T-cell (primary cell): ENCODE measurements at regions not wholly inside any gene's neighbourhood (a gene's known extent, or its start where the extent isn't known, plus 50 kb on each side); places are given as distances from the start of the nearest gene placed in this dataset.

Experiments used
- ATAC-seq, 4 experiments: fragments of 200-7000 bp in 3 of 4; fragments of 150-1000 bp in 1 of 4; cut with Tn5 transposase; replicated peaks in 1 of 4; 1 replicate in 3 of 4; 2 replicates in 1 of 4; pipeline ENCODE4 v1.10.0; 2021; ENCODE audit warnings: moderate library complexity in 3 of 4, mild to moderate bottlenecking in 2 of 4, moderate number of reproducible peaks in 1 of 4
- CTCF ChIA-PET, 2 donors: fragments of 300-600 bp; sonication (Branson Sonifier 250); formaldehyde crosslinking; loops; one replicate each; lab custom pipeline; 2022; ENCODE audit warnings: antibody characterized with exemption in 2 of 2; lab: Charles Lee
- POLR2A ChIA-PET, 2 donors: fragments of 300-600 bp; sonication (Branson Sonifier 250); formaldehyde crosslinking; loops; one replicate each; lab custom pipeline; 2022; ENCODE audit warnings: antibody characterized with exemption in 2 of 2; lab: Charles Lee
- DNase-seq, 35 experiments: peaks; one replicate each; pipeline versions ENCODE4 v3.0.0 to v3.0.0-alpha.2; 2013 to 2023
- H3K27ac ChIP-seq: one replicate; pipeline ENCODE4 v1.5.1; 2013; ENCODE audit warnings: low read length
- H3K27me3 ChIP-seq, 2 experiments: replicated peaks in 1 of 2; 1 replicate in 1 of 2; 2 replicates in 1 of 2; pipeline versions ENCODE4 v1.6.1 to v1.7.0; 2013; ENCODE audit warnings: low read length in 1 of 2, mixed read lengths in 1 of 2; ENCODE audit not compliant: control insufficient read depth in 2 of 2, insufficient read depth in 2 of 2; ENCODE audit errors: extremely low read depth in 1 of 2
- H3K36me3 ChIP-seq, 2 donors: 1 replicate in 1 of 2; 2 replicates in 1 of 2; pipeline versions ENCODE4 v1.6.1 to v1.7.0; 2013; ENCODE audit warnings: low read length in 1 of 2; ENCODE audit not compliant: control insufficient read depth in 2 of 2, insufficient read depth in 1 of 2; ENCODE audit errors: extremely low read depth in 1 of 2
- H3K4me1 ChIP-seq, 2 experiments: 1 replicate in 1 of 2; 2 replicates in 1 of 2; pipeline versions ENCODE4 v1.6.1 to v1.7.0; 2013; ENCODE audit warnings: low read length in 2 of 2, mixed read lengths in 1 of 2; ENCODE audit not compliant: insufficient read depth in 2 of 2, control insufficient read depth in 1 of 2; ENCODE audit errors: extremely low read depth in 1 of 2
- H3K4me3 ChIP-seq, 2 donors: 1 replicate in 1 of 2; 2 replicates in 1 of 2; pipeline versions ENCODE4 v1.5.1 to v1.7.0; 2013; ENCODE audit warnings: mild to moderate bottlenecking in 2 of 2, low read length in 1 of 2, moderate library complexity in 1 of 2; ENCODE audit not compliant: control insufficient read depth in 1 of 2; ENCODE audit errors: extremely low read depth in 1 of 2
- H3K9me3 ChIP-seq: 2 replicates; pipeline ENCODE4 v1.7.0; 2013
- H3K27ac Mint-ChIP-seq, 2 donors: one replicate each; pipeline ENCODE4 v1.8.0; 2020 to 2021; ENCODE audit warnings: mild to moderate bottlenecking in 2 of 2, mixed read lengths in 2 of 2
- H3K27me3 Mint-ChIP-seq, 2 donors: one replicate each; pipeline ENCODE4 v1.8.0; 2021 to 2022; ENCODE audit warnings: mixed read lengths in 2 of 2
- H3K36me3 Mint-ChIP-seq: one replicate; pipeline ENCODE4 v1.8.0; 2021; ENCODE audit warnings: mixed read lengths
- H3K4me1 Mint-ChIP-seq, 3 donors: one replicate each; pipeline ENCODE4 v1.8.0; 2020 to 2022; ENCODE audit warnings: mixed read lengths in 3 of 3, mild to moderate bottlenecking in 1 of 3
- H3K4me3 Mint-ChIP-seq, 3 donors: one replicate each; pipeline ENCODE4 v1.8.0; 2020 to 2022; ENCODE audit warnings: mild to moderate bottlenecking in 3 of 3, mixed read lengths in 3 of 3, moderate library complexity in 3 of 3
- H3K9me3 Mint-ChIP-seq, 3 donors: one replicate each; pipeline ENCODE4 v1.8.0; 2020 to 2022; ENCODE audit warnings: mixed read lengths in 3 of 3
- WGBS: methylation state at CpG from one replicate; pipeline ENCODE4 v1.1.5; 2013; ENCODE audit warnings: missing lambda C conversion rate; ENCODE audit not compliant: insufficient coverage; 5-methylcytosine and 5-hydroxymethylcytosine counted together

DNA sequence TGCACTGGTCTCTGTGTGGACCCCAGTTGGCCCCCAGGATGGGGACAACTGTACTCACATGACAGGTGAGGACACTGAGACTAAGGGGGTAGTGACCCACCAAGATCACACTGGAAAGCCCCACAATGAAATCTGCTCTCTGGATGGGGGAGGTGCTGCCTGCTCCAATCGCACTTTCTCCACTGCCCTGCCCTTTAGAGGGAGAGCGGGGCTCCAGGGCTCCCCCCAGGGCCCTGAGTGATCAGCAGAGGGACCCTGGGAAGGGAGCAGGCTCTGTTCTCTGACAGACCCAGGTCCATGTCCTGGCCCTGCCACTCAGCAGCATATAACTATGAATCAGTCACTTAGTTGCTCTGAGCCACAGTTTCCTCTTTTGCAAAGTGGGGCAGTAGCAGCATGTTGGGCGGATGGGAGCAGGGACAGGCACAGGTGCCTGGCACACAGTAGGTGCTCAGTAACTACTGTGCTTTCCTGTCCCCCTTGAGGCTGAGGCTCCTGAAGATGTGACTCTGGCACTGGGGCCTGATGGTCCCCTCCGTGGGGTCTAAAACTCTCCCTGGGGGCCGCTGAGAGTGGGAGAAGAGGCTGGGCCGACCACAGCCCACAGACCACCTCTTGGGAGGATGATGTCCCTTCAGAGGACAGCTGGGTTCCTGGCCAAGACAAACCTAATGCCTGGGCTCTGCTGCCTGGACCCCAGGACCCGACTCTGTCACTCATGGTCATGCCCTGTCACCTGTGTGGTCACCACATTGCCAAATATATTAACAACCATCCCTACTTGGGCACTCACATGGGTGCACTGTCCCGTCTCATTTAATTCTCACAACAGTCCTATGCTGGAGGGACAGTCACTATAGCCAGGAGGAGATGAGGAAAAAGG is 222.7 kb downstream of the PTPRU start:
- H3K27me3 ChIP-seq, result peaks cover 0 to 31% of the 10 kb centered on the region in 2 experiments
- CTCF ChIA-PET, result no interaction called here
- H3K4me3 ChIP-seq, result no peak overlapping the region
- no peaks in the 10 kb centered on the region for H3K4me1 Mint-ChIP-seq
- no peak overlapping the region for H3K4me3 Mint-ChIP-seq
- no peak overlapping the region for H3K27ac ChIP-seq
- H3K9me3 ChIP-seq, result no peaks in the 10 kb centered on the region
- H3K36me3 ChIP-seq, result no peaks in the 10 kb centered on the region
- H3K27me3 Mint-ChIP-seq, result peaks cover 20 to 23% of the 10 kb centered on the region in 2 donors
- DNase-seq (no peak), ATAC-seq (no peak)
- no peaks in the 10 kb centered on the region for H3K4me1 ChIP-seq
- WGBS, result 73% methylated on average over 6 of the region's 8 CpGs
- H3K27ac Mint-ChIP-seq, result no peak overlapping the region
- POLR2A ChIA-PET, result no interaction called here
- no peaks in the 10 kb centered on the region for H3K36me3 Mint-ChIP-seq
- H3K9me3 Mint-ChIP-seq, result peaks cover 0 to under 1% (median 0%) of the 10 kb centered on the region in 3 donors

DNA sequence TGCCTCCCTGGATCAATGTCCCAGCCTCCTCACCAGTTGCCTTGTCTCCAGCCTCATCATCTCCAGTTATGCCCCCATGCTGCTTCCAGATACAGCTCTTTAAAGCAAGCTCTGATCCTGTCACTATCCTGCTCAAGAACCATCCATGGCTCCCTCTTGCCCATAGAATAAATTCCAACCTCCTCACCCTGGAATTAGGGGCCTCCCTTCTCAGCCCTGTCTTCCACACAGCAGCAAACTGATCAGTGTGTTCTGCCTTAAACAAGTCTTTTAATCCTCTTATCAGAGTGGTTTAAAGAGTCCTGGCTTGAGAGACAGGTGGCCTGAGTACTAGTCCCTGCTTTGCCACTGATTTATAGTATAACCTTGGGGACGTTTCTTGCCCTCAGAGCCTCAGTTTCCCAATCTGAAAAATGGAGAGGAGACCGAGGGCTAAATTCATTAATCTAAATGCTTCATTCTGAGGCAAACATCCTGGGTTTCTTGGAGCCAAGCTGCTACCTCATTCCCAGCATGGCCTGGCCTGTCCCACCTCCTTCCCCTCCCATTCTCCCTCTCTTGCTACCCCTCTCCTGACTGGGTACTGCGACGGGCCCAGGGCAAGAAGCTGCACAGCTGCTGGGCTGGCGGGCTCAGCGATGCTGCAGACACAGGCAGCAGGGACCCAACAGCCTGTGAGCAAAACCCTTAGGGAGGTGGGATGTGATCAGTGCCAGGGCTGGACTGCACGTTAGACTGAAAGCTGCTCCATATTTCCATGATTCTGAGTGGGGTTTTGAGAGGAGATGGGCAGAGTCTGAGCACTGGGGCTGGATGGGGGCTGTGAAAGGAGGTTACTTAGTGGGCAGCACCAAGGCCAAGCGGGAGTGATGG is 221.4 kb downstream of the PTPRU start:
- no peak overlapping the region for H3K4me3 ChIP-seq

DNA sequence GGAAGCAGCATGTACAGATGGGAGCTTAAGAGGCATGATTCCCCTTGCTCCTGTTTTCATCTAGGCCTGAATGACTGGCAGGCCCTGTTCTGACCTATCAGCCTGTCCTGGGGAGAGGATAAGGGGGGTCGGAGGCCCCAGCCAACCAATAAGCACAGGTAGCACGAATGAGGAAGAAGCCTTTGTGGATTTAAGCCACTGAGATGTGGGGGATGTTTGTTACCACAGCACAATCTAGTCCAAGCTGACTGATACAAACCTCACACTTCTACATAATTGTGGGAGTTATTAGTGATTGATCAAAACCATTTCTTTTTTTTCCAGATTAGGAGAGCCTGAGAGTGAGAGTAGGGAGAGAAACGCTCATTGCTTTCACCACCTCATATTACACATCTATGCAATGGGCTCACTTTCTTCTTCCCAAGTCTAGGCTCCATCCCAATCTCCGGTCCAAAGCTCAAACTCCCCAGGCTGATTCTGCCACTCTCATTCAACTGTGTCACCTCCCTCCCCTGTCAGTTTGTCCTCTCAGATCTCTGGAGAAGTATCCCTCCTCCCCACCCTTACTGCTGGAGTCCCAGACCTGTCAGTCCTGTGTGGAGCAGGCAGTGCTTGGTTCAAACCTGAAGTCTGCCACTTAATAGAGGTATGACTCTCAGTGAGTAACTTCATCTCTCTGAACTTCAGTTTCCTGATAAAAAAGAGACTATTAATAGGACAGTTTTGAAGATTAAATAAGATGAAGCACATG is 220.5 kb downstream of the PTPRU start:
- no peak overlapping the region for H3K27ac Mint-ChIP-seq

More for the DNA sequence above, 221.4 kb downstream of the PTPRU start:
- Mint-ChIP-seq H3K9me3 (no peaks in the 10 kb centered on the region), H3K36me3 (no peaks in the 10 kb centered on the region), H3K27me3 (peaks cover 23 to 27% of the 10 kb centered on the region in 2 donors), H3K4me1 (no peaks in the 10 kb centered on the region), H3K4me3 (no peak overlapping the region), H3K27ac (no peak overlapping the region)
- DNase-seq, result no peak
- WGBS, result 61% methylated on average over 4 of the region's 8 CpGs
- ChIA-PET CTCF (no interaction called here), POLR2A (no interaction called here)
- Histone ChIP-seq H3K9me3 (no peaks in the 10 kb centered on the region), H3K27ac (no peak overlapping the region), H3K36me3 (no peaks in the 10 kb centered on the region), H3K27me3 (peaks cover 0 to 37% of the 10 kb centered on the region in 2 experiments), H3K4me1 (no peaks in the 10 kb centered on the region)
- ATAC-seq, result no peak

DNA sequence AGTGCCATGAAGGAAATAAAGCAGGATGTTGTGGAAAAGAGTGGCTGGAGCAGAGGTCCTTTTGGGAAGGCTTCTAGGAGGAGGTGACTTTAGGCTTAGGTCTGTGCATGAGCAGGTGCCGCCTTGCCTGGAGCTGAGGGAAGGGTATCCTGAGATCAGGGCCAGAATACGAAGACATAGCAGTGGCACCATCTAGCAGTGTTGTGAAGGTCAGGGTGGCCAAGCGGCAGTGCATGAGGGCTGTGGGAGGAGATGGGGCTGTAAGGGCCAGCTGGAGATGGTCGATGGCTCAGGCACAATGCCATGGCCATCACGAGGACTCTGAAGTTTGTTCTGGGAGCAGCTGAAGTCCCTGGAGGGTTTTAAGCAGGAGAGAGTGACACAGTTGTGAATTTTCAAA is 219.5 kb downstream of the PTPRU start:
- no peak for DNase-seq
- no peak overlapping the region for H3K27ac Mint-ChIP-seq
- H3K9me3 Mint-ChIP-seq, result no peaks in the 10 kb centered on the region

More for the DNA sequence above, 220.5 kb downstream of the PTPRU start:
- ChIA-PET CTCF (no interaction called here), POLR2A (no interaction called here)
- Mint-ChIP-seq H3K9me3 (no peaks in the 10 kb centered on the region), H3K4me1 (no peaks in the 10 kb centered on the region), H3K36me3 (no peaks in the 10 kb centered on the region), H3K4me3 (no peak overlapping the region), H3K27me3 (peaks cover 23 to 26% of the 10 kb centered on the region in 2 donors)
- ATAC-seq (no peak), DNase-seq (no peak)
- no peaks in the 10 kb centered on the region for H3K36me3 ChIP-seq
- H3K27me3 ChIP-seq, result peaks cover 0 to 40% of the 10 kb centered on the region in 2 experiments
- 100% methylated on average over 1 of the region's 4 CpGs for WGBS
- H3K4me3 ChIP-seq, result no peak overlapping the region
- no peaks in the 10 kb centered on the region for H3K4me1 ChIP-seq
- no peaks in the 10 kb centered on the region for H3K9me3 ChIP-seq
- H3K27ac ChIP-seq, result no peak overlapping the region

DNA sequence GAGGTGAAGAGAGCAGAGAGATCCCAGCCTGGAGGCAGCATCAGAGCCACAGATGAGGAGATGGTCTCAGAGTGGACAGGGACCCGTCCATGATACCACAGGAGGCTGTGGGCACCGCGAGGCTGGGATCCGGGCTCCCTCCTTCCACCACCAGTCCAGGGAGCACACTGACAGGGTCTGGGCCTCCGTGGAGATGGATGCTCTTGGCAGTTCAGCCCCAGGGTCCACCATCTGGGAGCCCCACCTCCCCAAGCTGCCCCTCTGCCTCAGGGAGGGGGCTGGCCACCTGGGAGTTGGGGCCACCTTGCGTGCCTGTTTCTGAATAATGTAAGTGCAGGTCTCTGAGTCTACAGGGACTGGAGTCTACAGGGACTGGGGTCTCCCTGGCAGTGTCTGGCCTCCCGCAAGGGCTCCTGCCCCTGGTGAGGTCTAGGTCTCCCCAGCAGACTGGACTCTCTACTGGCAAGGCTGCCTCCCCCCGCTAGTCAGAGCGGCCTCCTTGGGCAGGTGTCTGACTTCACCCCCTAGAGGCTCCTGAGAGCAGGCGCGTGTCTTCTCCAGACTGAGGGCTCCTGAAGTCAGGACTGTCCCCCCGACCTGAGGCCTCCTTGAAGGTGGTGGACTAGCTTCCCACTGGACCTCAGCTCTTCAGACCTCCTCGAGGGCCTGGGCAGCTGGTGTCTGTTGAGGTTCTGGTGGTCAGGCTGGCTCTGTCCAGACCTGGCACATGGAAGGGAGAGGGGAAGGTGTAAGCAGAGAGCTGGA is 218.5 kb downstream of the PTPRU start:
- Mint-ChIP-seq H3K36me3 (no peaks in the 10 kb centered on the region), H3K4me1 (no peaks in the 10 kb centered on the region), H3K4me3 (no peak overlapping the region), H3K27me3 (peaks cover 22 to 23% of the 10 kb centered on the region in 2 donors), H3K27ac (no peak overlapping the region), H3K9me3 (no peaks in the 10 kb centered on the region)
- Histone ChIP-seq H3K4me1 (no peaks in the 10 kb centered on the region), H3K27ac (no peak overlapping the region), H3K4me3 (no peak overlapping the region), H3K9me3 (no peaks in the 10 kb centered on the region), H3K36me3 (no peaks in the 10 kb centered on the region), H3K27me3 (peaks cover 0 to 34% of the 10 kb centered on the region in 2 experiments)
- ChIA-PET POLR2A (no interaction called here), CTCF (no interaction called here)
- 71% methylated on average over 9 of the region's 13 CpGs for WGBS
- no peak for DNase-seq
- ATAC-seq, result peak in 1 of 4 experiments; percentile 10

More for the DNA sequence above, 219.5 kb downstream of the PTPRU start:
- Histone ChIP-seq H3K36me3 (no peaks in the 10 kb centered on the region), H3K27ac (no peak overlapping the region), H3K9me3 (no peaks in the 10 kb centered on the region), H3K27me3 (peaks cover 0 to 34% of the 10 kb centered on the region in 2 experiments), H3K4me3 (no peak overlapping the region), H3K4me1 (no peaks in the 10 kb centered on the region)
- Mint-ChIP-seq H3K36me3 (no peaks in the 10 kb centered on the region), H3K4me1 (no peaks in the 10 kb centered on the region), H3K4me3 (no peak overlapping the region), H3K27me3 (peaks cover 23% of the 10 kb centered on the region in 2 donors)
- ChIA-PET POLR2A (no interaction called here), CTCF (no interaction called here)
- 74% methylated on average over 5 of the region's 5 CpGs for WGBS
- no peak for ATAC-seq
